ENCODE measurements at regions not wholly inside any gene's neighbourhood (a gene's known extent, or its start where the extent isn't known, plus 50 kb on each side); places are given as distances from the start of the nearest gene placed in this dataset.

GRCh38 chr12:126762150-126762549 is 1504.8 kb upstream of the TMEM132C start:
- no peak overlapping the region for H3K4me3 ChIP-seq (ENCODE audit: low read length)
- no peaks in the 10 kb centered on the region for H3K9me2 ChIP-seq (ENCODE audit: insufficient read depth, low read length)

DNA sequence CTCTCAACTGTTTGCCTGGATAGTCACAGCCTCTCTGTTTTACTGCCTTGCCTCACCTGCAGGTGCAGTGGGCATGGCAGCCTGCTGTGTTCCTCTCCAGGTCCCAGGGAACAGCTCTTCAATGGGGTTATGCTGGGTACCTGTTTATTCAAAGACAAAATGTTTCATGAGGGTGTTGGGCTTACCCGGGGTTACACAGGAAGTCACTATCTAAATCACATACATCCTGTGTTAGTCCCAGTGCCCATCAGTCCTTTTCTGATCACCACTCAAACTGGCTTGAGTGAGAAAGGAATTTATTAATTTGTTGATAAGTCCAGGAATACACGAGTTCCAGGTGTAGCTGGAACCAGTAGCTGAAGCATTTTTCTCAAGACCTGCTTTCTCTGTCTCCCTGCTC is 1503.6 kb upstream of the TMEM132C start:
- Histone ChIP-seq H4K20me1 (ENCODE audit: insufficient read depth) (no peaks in the 10 kb centered on the region), H3K9me2 (ENCODE audit: insufficient read depth, low read length) (no peaks in the 10 kb centered on the region), H2AFZ (ENCODE audit: low read depth, low read length) (no peak overlapping the region), H3F3A (ENCODE audit: insufficient read depth, low read length, poor library complexity, severe bottlenecking) (no peaks in the 10 kb centered on the region), H3K9me3 (ENCODE audit: low read length) (no peaks in the 10 kb centered on the region), H3K9ac (ENCODE audit: low read length) (no peak overlapping the region), H3K27ac (ENCODE audit: low read length) (no peak overlapping the region), H3K4me2 (ENCODE audit: low read length) (no peak overlapping the region), H3K36me3 (ENCODE audit: insufficient read depth, low read length) (no peaks in the 10 kb centered on the region), H3K79me2 (replicated peaks; ENCODE audit: insufficient read depth, low read length) (no peaks in the 10 kb centered on the region), H3K4me3 (ENCODE audit: low read length) (no peak overlapping the region), H3K27me3 (ENCODE audit: insufficient read depth, low read depth, low read length) (no peaks in the 10 kb centered on the region)
- TF ChIP-seq, protein P1, sequence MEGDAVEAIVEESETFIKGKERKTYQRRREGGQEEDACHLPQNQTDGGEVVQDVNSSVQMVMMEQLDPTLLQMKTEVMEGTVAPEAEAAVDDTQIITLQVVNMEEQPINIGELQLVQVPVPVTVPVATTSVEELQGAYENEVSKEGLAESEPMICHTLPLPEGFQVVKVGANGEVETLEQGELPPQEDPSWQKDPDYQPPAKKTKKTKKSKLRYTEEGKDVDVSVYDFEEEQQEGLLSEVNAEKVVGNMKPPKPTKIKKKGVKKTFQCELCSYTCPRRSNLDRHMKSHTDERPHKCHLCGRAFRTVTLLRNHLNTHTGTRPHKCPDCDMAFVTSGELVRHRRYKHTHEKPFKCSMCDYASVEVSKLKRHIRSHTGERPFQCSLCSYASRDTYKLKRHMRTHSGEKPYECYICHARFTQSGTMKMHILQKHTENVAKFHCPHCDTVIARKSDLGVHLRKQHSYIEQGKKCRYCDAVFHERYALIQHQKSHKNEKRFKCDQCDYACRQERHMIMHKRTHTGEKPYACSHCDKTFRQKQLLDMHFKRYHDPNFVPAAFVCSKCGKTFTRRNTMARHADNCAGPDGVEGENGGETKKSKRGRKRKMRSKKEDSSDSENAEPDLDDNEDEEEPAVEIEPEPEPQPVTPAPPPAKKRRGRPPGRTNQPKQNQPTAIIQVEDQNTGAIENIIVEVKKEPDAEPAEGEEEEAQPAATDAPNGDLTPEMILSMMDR (IDR thresholded peaks at IDR 0.05; ENCODE audit: poor library complexity, severe bottlenecking): no peak
- TF ChIP-seq SMC3 (conservative IDR thresholded peaks at IDR 0.05; ENCODE audit: poor library complexity) (no peak), TAF1 (IDR thresholded peaks at IDR 0.05; ENCODE audit: low read depth) (no peak), MXI1 (conservative IDR thresholded peaks at IDR 0.05; ENCODE audit: poor library complexity, severe bottlenecking) (no peak), EZH2 (IDR thresholded peaks at IDR 0.05; ENCODE audit: borderline replicate concordance, insufficient read depth, low read length, poor library complexity, severe bottlenecking) (no peak), REST (IDR thresholded peaks at IDR 0.05; ENCODE audit: borderline replicate concordance) (no peak), EP300 (conservative IDR thresholded peaks at IDR 0.05; ENCODE audit: poor library complexity, severe bottlenecking) (no peak), POLR2AphosphoS5 (IDR thresholded peaks at IDR 0.05) (no peak), RAD21 (conservative IDR thresholded peaks at IDR 0.05) (no peak)

More at GRCh38 chr12:126762150-126762549, 1504.8 kb upstream of the TMEM132C start:
- Histone ChIP-seq H3K27me3 (ENCODE audit: insufficient read depth, low read depth, low read length) (no peaks in the 10 kb centered on the region), H3K4me2 (ENCODE audit: low read length) (no peak overlapping the region), H3K36me3 (ENCODE audit: insufficient read depth, low read length) (no peaks in the 10 kb centered on the region), H2AFZ (ENCODE audit: low read depth, low read length) (no peak overlapping the region), H3K9me3 (ENCODE audit: low read length) (no peaks in the 10 kb centered on the region), H3K79me2 (replicated peaks; ENCODE audit: insufficient read depth, low read length) (no peaks in the 10 kb centered on the region), H4K20me1 (ENCODE audit: insufficient read depth) (no peaks in the 10 kb centered on the region), H3F3A (ENCODE audit: insufficient read depth, low read length, poor library complexity, severe bottlenecking) (no peaks in the 10 kb centered on the region), H3K9ac (ENCODE audit: low read length) (no peak overlapping the region), H3K27ac (ENCODE audit: low read length) (no peak overlapping the region)
- no peak for TF ChIP-seq EP300 (conservative IDR thresholded peaks at IDR 0.05; ENCODE audit: poor library complexity, severe bottlenecking)
- TF ChIP-seq, protein P1 (IDR thresholded peaks at IDR 0.05; ENCODE audit: poor library complexity, severe bottlenecking): no peak
- no peak for TF ChIP-seq TAF1 (IDR thresholded peaks at IDR 0.05; ENCODE audit: low read depth)
- TF ChIP-seq REST (IDR thresholded peaks at IDR 0.05; ENCODE audit: borderline replicate concordance): no peak
- no peak for TF ChIP-seq SMC3 (conservative IDR thresholded peaks at IDR 0.05; ENCODE audit: poor library complexity)
- no peak for TF ChIP-seq POLR2AphosphoS5 (IDR thresholded peaks at IDR 0.05)
- no peak for TF ChIP-seq EZH2 (IDR thresholded peaks at IDR 0.05; ENCODE audit: borderline replicate concordance, insufficient read depth, low read length, poor library complexity, severe bottlenecking)
